PC-3 (cell line): ENCODE measurements at regions not wholly inside any gene's neighbourhood (a gene's known extent, or its start where the extent isn't known, plus 50 kb on each side); places are given as distances from the start of the nearest gene placed in this dataset.

Experiments used
- ATAC-seq: fragments of 200-7000 bp; cut with Tn5 transposase; 2 replicates; pipeline ENCODE4 v1.9.1; 2020; ENCODE audit warnings: mild to moderate bottlenecking, moderate library complexity
- BruUV-seq: library from RNA; stranded (reverse); fragments of 400-500 nt; replicated peaks from 2 replicates; lab custom pipeline; 2021; lab: Mats Ljungman, UMichigan
- CTCF ChIA-PET: fragments of 300-600 bp; sonication (Branson Sonifier 250); formaldehyde crosslinking; loops from one replicate; lab custom pipeline; 2022; ENCODE audit warnings: antibody characterized with exemption; lab: Charles Lee
- POLR2A ChIA-PET: fragments of 300-600 bp; sonication (Branson Sonifier 250); formaldehyde crosslinking; loops from one replicate; lab custom pipeline; 2022; ENCODE audit warnings: antibody characterized with exemption; ENCODE audit not compliant: unreplicated experiment; lab: Charles Lee
- DNase-seq: peaks from one replicate; pipeline ENCODE4 v3.0.0-alpha.2; 2015
- H2AFZ ChIP-seq: fragments of 300-600 bp; sonication (generic); 2 replicates; pipeline ENCODE4 v1.6.0; 2016; ENCODE audit warnings: antibody characterized with exemption, low read length
- H3F3A ChIP-seq: fragments of 300-600 bp; sonication (generic); one replicate; pipeline ENCODE4 v1.6.0; 2017; ENCODE audit warnings: antibody characterized with exemption, low read length, control low read depth, mild to moderate bottlenecking; ENCODE audit not compliant: unreplicated experiment
- H3K27ac ChIP-seq: fragments of 300-600 bp; sonication (generic); 2 replicates; pipeline ENCODE4 v1.5.1; 2016; ENCODE audit warnings: mild to moderate bottlenecking, low read length
- H3K27me3 ChIP-seq: fragments of 300-600 bp; sonication (generic); 2 replicates; pipeline ENCODE4 v1.6.1; 2016; ENCODE audit warnings: low read length, mixed read lengths
- H3K36me3 ChIP-seq: fragments of 300-600 bp; sonication (generic); 2 replicates; pipeline ENCODE4 v1.6.1; 2016; ENCODE audit warnings: low read depth, mixed run types, low read length, mixed read lengths
- H3K4me1 ChIP-seq: fragments of 300-600 bp; sonication (generic); 2 replicates; pipeline ENCODE4 v1.5.1; 2016; ENCODE audit warnings: low read length; ENCODE audit not compliant: insufficient read depth
- H3K4me2 ChIP-seq: fragments of 300-600 bp; sonication (generic); 2 replicates; pipeline ENCODE4 v1.6.0; 2016; ENCODE audit warnings: low read length
- H3K4me3 ChIP-seq: fragments of 300-600 bp; sonication (generic); 2 replicates; pipeline ENCODE4 v1.5.1; 2016; ENCODE audit warnings: mild to moderate bottlenecking, low read length, mixed read lengths
- H3K79me2 ChIP-seq: fragments of 300-600 bp; sonication (generic); 2 replicates; pipeline ENCODE4 v1.6.1; 2017; ENCODE audit warnings: low read length, mixed read lengths
- H3K9ac ChIP-seq: fragments of 300-600 bp; sonication (generic); 2 replicates; pipeline ENCODE4 v1.6.0; 2016; ENCODE audit warnings: mild to moderate bottlenecking, low read length
- H3K9me2 ChIP-seq: fragments of 300-600 bp; sonication (generic); replicated peaks from 2 replicates; pipeline ENCODE4 v1.6.1; 2016; ENCODE audit warnings: mixed run types, low read length, mixed read lengths
- H3K9me3 ChIP-seq: fragments of 300-600 bp; sonication (generic); 2 replicates; pipeline ENCODE4 v1.6.1; 2016; ENCODE audit warnings: low read length, mixed read lengths
- H4K20me1 ChIP-seq: fragments of 300-600 bp; sonication (generic); 2 replicates; pipeline ENCODE4 v1.6.1; 2016; ENCODE audit warnings: low read length, mixed read lengths
- EZH2 ChIP-seq: fragments of 300-600 bp; sonication (generic); IDR thresholded peaks from one replicate; pipeline ENCODE4 v1.6.1; 2017; ENCODE audit warnings: antibody characterized with exemption, mild to moderate bottlenecking, low read length; ENCODE audit not compliant: unreplicated experiment
- EZH2phosphoT487 ChIP-seq: fragments of 300-600 bp; sonication (generic); IDR thresholded peaks from 2 replicates; pipeline ENCODE4 v1.6.1; 2018; ENCODE audit warnings: mild to moderate bottlenecking, antibody characterized with exemption, low read length, borderline replicate concordance
- intact Hi-C: fragments of 100-400 bp; cut with micrococcal nuclease; formaldehyde crosslinking; loops from 2 replicates; pipeline ENCODE4 v1.9.0; 2023
- TF ChIP-seq, protein P1 (sequence below): fragments of 300-600 bp; sonication (generic); conservative IDR thresholded peaks from 2 replicates; pipeline ENCODE4 v1.5.1; 2017; ENCODE audit warnings: antibody characterized with exemption, low read depth, mild to moderate bottlenecking, low read length

DNA sequence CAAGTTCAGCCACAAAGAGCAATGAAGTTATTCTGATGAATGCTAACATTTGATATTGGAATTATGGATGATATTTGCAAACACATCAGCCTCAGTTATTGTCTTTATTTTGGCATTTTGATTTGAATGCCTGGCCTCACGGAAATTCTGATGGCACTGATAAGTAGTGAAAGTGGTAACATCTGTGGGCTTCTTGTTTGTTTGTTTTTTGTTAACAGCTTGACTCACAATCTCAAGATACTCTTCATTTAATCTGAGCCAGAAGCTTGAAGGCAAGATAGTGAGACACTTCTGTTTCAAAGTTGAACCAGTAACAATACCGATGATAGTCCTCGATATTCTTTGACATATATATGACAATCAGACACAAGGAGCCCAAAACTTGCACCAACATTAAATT, 182.9 kb upstream of the NFIA start:
- H3K4me3 ChIP-seq: no peak overlapping the region
- no peak overlapping the region for H2AFZ ChIP-seq
- intact Hi-C loops: no loop called here
- DNase-seq (no peak), ATAC-seq (no peak)
- peaks cover 78% of the 10 kb centered on the region for H3K27me3 ChIP-seq
- no peaks in the 10 kb centered on the region for H4K20me1 ChIP-seq
- no peak overlapping the region for H3K4me2 ChIP-seq
- H3K9me3 ChIP-seq: no peaks in the 10 kb centered on the region
- no peak for TF ChIP-seq EZH2
- TF ChIP-seq, protein P1, sequence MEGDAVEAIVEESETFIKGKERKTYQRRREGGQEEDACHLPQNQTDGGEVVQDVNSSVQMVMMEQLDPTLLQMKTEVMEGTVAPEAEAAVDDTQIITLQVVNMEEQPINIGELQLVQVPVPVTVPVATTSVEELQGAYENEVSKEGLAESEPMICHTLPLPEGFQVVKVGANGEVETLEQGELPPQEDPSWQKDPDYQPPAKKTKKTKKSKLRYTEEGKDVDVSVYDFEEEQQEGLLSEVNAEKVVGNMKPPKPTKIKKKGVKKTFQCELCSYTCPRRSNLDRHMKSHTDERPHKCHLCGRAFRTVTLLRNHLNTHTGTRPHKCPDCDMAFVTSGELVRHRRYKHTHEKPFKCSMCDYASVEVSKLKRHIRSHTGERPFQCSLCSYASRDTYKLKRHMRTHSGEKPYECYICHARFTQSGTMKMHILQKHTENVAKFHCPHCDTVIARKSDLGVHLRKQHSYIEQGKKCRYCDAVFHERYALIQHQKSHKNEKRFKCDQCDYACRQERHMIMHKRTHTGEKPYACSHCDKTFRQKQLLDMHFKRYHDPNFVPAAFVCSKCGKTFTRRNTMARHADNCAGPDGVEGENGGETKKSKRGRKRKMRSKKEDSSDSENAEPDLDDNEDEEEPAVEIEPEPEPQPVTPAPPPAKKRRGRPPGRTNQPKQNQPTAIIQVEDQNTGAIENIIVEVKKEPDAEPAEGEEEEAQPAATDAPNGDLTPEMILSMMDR: no peak
- no peak for TF ChIP-seq EZH2phosphoT487
- BruUV-seq: no TSS peak
- H3F3A ChIP-seq: no peaks in the 10 kb centered on the region
- H3K27ac ChIP-seq: no peak overlapping the region
- no peaks in the 10 kb centered on the region for H3K9me2 ChIP-seq
- H3K9ac ChIP-seq: no peak overlapping the region
- no peaks in the 10 kb centered on the region for H3K4me1 ChIP-seq
- CTCF ChIA-PET: no interaction called here
- no peaks in the 10 kb centered on the region for H3K79me2 ChIP-seq
- POLR2A ChIA-PET: no interaction called here
- H3K36me3 ChIP-seq: no peaks in the 10 kb centered on the region

DNA sequence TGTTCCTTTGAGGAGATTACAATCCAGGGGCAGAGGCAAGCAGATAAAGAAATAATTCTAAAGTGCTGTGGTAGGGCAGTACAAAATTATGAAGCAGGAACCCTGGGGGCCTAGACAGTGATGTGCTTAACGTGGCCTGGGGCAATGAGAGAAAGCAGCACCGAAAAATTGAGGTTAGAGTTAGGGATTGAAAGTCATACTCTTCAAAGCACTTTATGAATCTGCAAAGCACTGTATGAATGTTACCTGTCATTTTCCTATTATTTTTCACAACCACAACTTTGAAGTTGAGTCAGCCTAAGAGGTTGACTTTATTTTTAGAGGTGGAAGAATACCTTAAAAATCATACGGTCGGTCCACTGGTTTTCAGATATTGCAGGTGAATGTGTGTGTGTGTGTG, 183.4 kb upstream of the NFIA start:
- Histone ChIP-seq H3K9ac (no peak overlapping the region), H4K20me1 (no peaks in the 10 kb centered on the region), H3K27ac (no peak overlapping the region), H3K9me3 (no peaks in the 10 kb centered on the region), H3K4me2 (no peak overlapping the region), H3K4me3 (no peak overlapping the region), H3K27me3 (peaks cover 83% of the 10 kb centered on the region), H3F3A (no peaks in the 10 kb centered on the region), H3K79me2 (no peaks in the 10 kb centered on the region), H3K36me3 (no peaks in the 10 kb centered on the region), H2AFZ (no peak overlapping the region), H3K4me1 (no peaks in the 10 kb centered on the region), H3K9me2 (no peaks in the 10 kb centered on the region)
- no peak for DNase-seq
- TF ChIP-seq EZH2phosphoT487: no peak
- TF ChIP-seq EZH2: no peak
- TF ChIP-seq, protein P1: no peak
- intact Hi-C loops: no loop called here
- ChIA-PET POLR2A (no interaction called here), CTCF (no interaction called here)
- BruUV-seq: no TSS peak
- no peak for ATAC-seq

DNA sequence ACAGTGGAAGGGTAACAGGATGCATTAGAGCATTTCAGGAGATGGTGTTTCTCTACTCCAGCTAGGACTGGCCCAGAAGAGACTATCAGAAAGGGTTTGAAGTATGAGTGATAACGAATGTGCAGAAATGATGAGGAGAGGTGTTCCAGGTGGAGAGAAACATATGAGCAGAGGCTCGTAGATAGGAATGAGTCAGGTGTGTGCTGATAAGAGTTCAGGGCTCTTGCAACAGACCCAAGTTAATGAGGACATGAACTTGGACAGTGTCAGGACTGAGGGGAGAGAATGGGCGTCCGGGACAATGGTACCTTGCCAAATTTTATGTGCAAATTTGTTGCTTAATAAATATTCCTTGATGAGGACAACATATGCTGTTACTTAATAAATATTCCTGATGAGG, 183.9 kb upstream of the NFIA start:
- no peaks in the 10 kb centered on the region for H4K20me1 ChIP-seq
- no peak overlapping the region for H3K27ac ChIP-seq
- DNase-seq (no peak), ATAC-seq (no peak)
- no peak overlapping the region for H3K9ac ChIP-seq
- no peak overlapping the region for H3K4me3 ChIP-seq
- ChIA-PET CTCF (no interaction called here), POLR2A (no interaction called here)
- H3F3A ChIP-seq: no peaks in the 10 kb centered on the region
- H3K79me2 ChIP-seq: no peaks in the 10 kb centered on the region
- BruUV-seq: no TSS peak
- H3K4me1 ChIP-seq: no peaks in the 10 kb centered on the region
- no peak overlapping the region for H2AFZ ChIP-seq
- no peak overlapping the region for H3K4me2 ChIP-seq
- no peaks in the 10 kb centered on the region for H3K36me3 ChIP-seq
- TF ChIP-seq, protein P1: no peak
- TF ChIP-seq EZH2 (no peak), EZH2phosphoT487 (no peak)
- peaks cover 89% of the 10 kb centered on the region for H3K27me3 ChIP-seq
- intact Hi-C loops: no loop called here
- H3K9me2 ChIP-seq: no peaks in the 10 kb centered on the region
- no peaks in the 10 kb centered on the region for H3K9me3 ChIP-seq
